GM12878 (cell line): ENCODE measurements at regions not wholly inside any gene's neighbourhood (a gene's known extent, or its start where the extent isn't known, plus 50 kb on each side); places are given as distances from the start of the nearest gene placed in this dataset.

ENCODE experiments used
- ATAC-seq: fragments of 200-7000 bp; cut with Tn5 transposase; 3 replicates; pipeline ENCODE4 v1.9.1; 2020; ENCODE audit warnings: mild to moderate bottlenecking, moderate library complexity
- BruUV-seq: library from RNA; stranded (reverse); fragments of 400-500 nt; replicated peaks from 2 replicates; lab custom pipeline; 2021; lab: Mats Ljungman, UMichigan
- CTCF ChIA-PET: fragments of 300-600 bp; sonication (Branson Sonifier 250); formaldehyde crosslinking; extraction: SDS; loops from one replicate; lab custom pipeline; 2021; ENCODE audit warnings: inconsistent platforms; lab: Yijun Ruan, JAX
- POLR2A ChIA-PET: fragments of 350-600 bp; formaldehyde crosslinking; extraction: SDS; loops from one replicate; lab custom pipeline; 2021; ENCODE audit warnings: inconsistent platforms; lab: Charles Lee
- RAD21 ChIA-PET: fragments of 300-600 bp; sonication (Branson Sonifier 250); formaldehyde crosslinking; loops from one replicate; lab custom pipeline; 2023; ENCODE audit warnings: antibody characterized with exemption; ENCODE audit not compliant: unreplicated experiment; lab: Charles Lee
- SMC1A ChIA-PET: fragments of 300-600 bp; sonication (Branson Sonifier 250); formaldehyde crosslinking; loops from one replicate; lab custom pipeline; 2023; ENCODE audit not compliant: unreplicated experiment, uncharacterized antibody; lab: Charles Lee
- DNase-seq: peaks from one replicate; pipeline ENCODE4 v3.0.0-alpha.2; 2011; ENCODE audit warnings: low read depth, low spot score
- FAIRE-seq: peaks from 3 replicates; lab custom pipeline; 2011; peaks lifted over from hg19 to GRCh38; lab: Jason Lieb, UNC
- H2AFZ ChIP-seq: 2 replicates; pipeline ENCODE4 v1.6.0; 2011; ENCODE audit warnings: low read depth, low read length, control low read depth; ENCODE audit not compliant: control insufficient read depth
- H3K27ac ChIP-seq: 2 replicates; pipeline ENCODE4 v1.5.1; 2011; ENCODE audit warnings: control low read depth; ENCODE audit not compliant: control insufficient read depth, insufficient read depth
- H3K27me3 ChIP-seq, 2 experiments: replicated peaks in 1 of 2; 2 replicates each; pipeline versions ENCODE4 v1.6.0 to v1.6.1; 2011; ENCODE audit warnings: low read length in 1 of 2; ENCODE audit not compliant: control insufficient read depth in 2 of 2, insufficient read depth in 2 of 2
- H3K36me3 ChIP-seq, 2 experiments: 2 replicates each; pipeline ENCODE4 v1.5.1; 2011; ENCODE audit warnings: low read length in 1 of 2; ENCODE audit not compliant: control insufficient read depth in 2 of 2, insufficient read depth in 2 of 2
- H3K4me1 ChIP-seq: 2 replicates; pipeline ENCODE4 v1.6.1; 2011; ENCODE audit warnings: mild to moderate bottlenecking, low read length, moderate library complexity, mixed read lengths; ENCODE audit not compliant: control insufficient read depth, insufficient read depth
- H3K4me2 ChIP-seq: 2 replicates; pipeline ENCODE4 v1.6.0; 2011; ENCODE audit warnings: control low read depth; ENCODE audit not compliant: control insufficient read depth, insufficient read depth
- H3K4me3 ChIP-seq: fragments of 200-600 bp; sonication (generic); 2 replicates; pipeline ENCODE4 v1.5.1; 2016
- H3K79me2 ChIP-seq: 2 replicates; pipeline ENCODE4 v1.6.0; 2011; ENCODE audit warnings: low read length; ENCODE audit not compliant: control insufficient read depth, insufficient read depth
- H3K9ac ChIP-seq: 2 replicates; pipeline ENCODE4 v1.8.0; 2011; ENCODE audit warnings: low read length, control low read depth, mixed read lengths; ENCODE audit not compliant: control insufficient read depth, insufficient read depth
- H3K9me3 ChIP-seq: replicated peaks from 3 replicates; pipeline ENCODE4 v1.5.1; 2011; ENCODE audit warnings: mild to moderate bottlenecking, low read length; ENCODE audit not compliant: control insufficient read depth, insufficient read depth
- H4K20me1 ChIP-seq: 2 replicates; pipeline ENCODE4 v1.6.0; 2011; ENCODE audit not compliant: control insufficient read depth, insufficient read depth
- ATF2 ChIP-seq: IDR thresholded peaks from 2 replicates; pipeline ENCODE4 v1.6.1; 2012; ENCODE audit warnings: low read length, inconsistent platforms
- BACH1 ChIP-seq: fragments of 450-650 bp; IDR thresholded peaks from 2 replicates; pipeline ENCODE4 v1.6.1; 2017; ENCODE audit warnings: mild to moderate bottlenecking, borderline replicate concordance
- CBX5 ChIP-seq: sonication (generic); IDR thresholded peaks from 2 replicates; pipeline ENCODE4 v1.6.1; 2016; ENCODE audit warnings: low read depth, moderate library complexity, mild to moderate bottlenecking, inconsistent platforms
- E2F8 ChIP-seq: fragments of 450-650 bp; IDR thresholded peaks from 2 replicates; pipeline ENCODE4 v1.6.1; 2018; ENCODE audit warnings: mild to moderate bottlenecking, low read depth, moderate library complexity; ENCODE audit not compliant: partially characterized antibody
- ELK1 ChIP-seq: IDR thresholded peaks from 2 replicates; pipeline ENCODE4 v1.6.1; 2012; ENCODE audit warnings: low read depth, low read length, improper control_type of control experiment
- GABPA ChIP-seq: IDR thresholded peaks from 2 replicates; pipeline ENCODE4 v1.6.1; 2014; ENCODE audit warnings: antibody characterized with exemption, low read depth, mild to moderate bottlenecking, inconsistent platforms
- NFIC ChIP-seq: IDR thresholded peaks from 2 replicates; pipeline ENCODE4 v1.6.1; 2012; ENCODE audit warnings: low read depth, mild to moderate bottlenecking, inconsistent platforms, low read length, moderate library complexity
- YBX1 ChIP-seq: fragments of 450-650 bp; IDR thresholded peaks from 2 replicates; pipeline ENCODE4 v1.6.1; 2016; ENCODE audit warnings: antibody characterized with exemption
- ZNF207 ChIP-seq: fragments of 450-650 bp; IDR thresholded peaks from 2 replicates; pipeline ENCODE4 v1.6.1; 2014; ENCODE audit warnings: antibody characterized with exemption, mild to moderate bottlenecking, borderline replicate concordance
- ZNF274 ChIP-seq: IDR thresholded peaks from one replicate; pipeline ENCODE4 v1.8.0; 2011; ENCODE audit not compliant: insufficient read length, insufficient read depth
- ZNF687 ChIP-seq: fragments of 450-650 bp; IDR thresholded peaks from 2 replicates; pipeline ENCODE4 v1.6.1; 2017; ENCODE audit warnings: mild to moderate bottlenecking, moderate library complexity
- WGBS: methylation state at CpG from one replicate; pipeline ENCODE4 v1.1.6; 2016; ENCODE audit warnings: low lambda C conversion rate; ENCODE audit not compliant: insufficient replicate concordance, insufficient coverage; ENCODE audit errors: missing lambda C conversion rate; 5-methylcytosine and 5-hydroxymethylcytosine counted together
- in situ Hi-C: fragments of 300-500 bp; cut with MboI; formaldehyde crosslinking; loops from 9 replicates; pipeline ENCODE4 v1.14.3; 2018; ENCODE audit warnings: mixed read lengths
- intact Hi-C: fragments of 100-400 bp; cut with micrococcal nuclease; formaldehyde crosslinking; loops from one replicate; pipeline ENCODE4 v1.14.2; 2022; ENCODE audit not compliant: unreplicated experiment
- TF ChIP-seq, protein P1 (sequence below): fragments of 450-650 bp; conservative IDR thresholded peaks from 2 replicates; pipeline ENCODE4 v1.6.1; 2017; ENCODE audit warnings: mild to moderate bottlenecking, moderate library complexity

GRCh38 chrX:127313635-127314034 lies 494.1 kb downstream of the PRR32 start (continued):
- TF ChIP-seq, protein P1, sequence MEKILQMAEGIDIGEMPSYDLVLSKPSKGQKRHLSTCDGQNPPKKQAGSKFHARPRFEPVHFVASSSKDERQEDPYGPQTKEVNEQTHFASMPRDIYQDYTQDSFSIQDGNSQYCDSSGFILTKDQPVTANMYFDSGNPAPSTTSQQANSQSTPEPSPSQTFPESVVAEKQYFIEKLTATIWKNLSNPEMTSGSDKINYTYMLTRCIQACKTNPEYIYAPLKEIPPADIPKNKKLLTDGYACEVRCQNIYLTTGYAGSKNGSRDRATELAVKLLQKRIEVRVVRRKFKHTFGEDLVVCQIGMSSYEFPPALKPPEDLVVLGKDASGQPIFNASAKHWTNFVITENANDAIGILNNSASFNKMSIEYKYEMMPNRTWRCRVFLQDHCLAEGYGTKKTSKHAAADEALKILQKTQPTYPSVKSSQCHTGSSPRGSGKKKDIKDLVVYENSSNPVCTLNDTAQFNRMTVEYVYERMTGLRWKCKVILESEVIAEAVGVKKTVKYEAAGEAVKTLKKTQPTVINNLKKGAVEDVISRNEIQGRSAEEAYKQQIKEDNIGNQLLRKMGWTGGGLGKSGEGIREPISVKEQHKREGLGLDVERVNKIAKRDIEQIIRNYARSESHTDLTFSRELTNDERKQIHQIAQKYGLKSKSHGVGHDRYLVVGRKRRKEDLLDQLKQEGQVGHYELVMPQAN = no peak
- no peak for TF ChIP-seq E2F8

- intact Hi-C loops = no loop called here
- FAIRE-seq = no peak
- H3K79me2 ChIP-seq = no peaks in the 10 kb centered on the region
- no peaks in the 10 kb centered on the region for H4K20me1 ChIP-seq
- SMC1A ChIA-PET = no interaction called here
- RAD21 ChIA-PET = no interaction called here
- no peak for ATAC-seq
- no peak overlapping the region for H3K4me2 ChIP-seq
- H3K27me3 ChIP-seq = no peaks in the 10 kb centered on the region
- no peak overlapping the region for H3K9ac ChIP-seq
- in situ Hi-C loops = no loop called here
- no peaks in the 10 kb centered on the region for H3K9me3 ChIP-seq
- no peak overlapping the region for H2AFZ ChIP-seq
- DNase-seq = no peak
- no peaks in the 10 kb centered on the region for H3K36me3 ChIP-seq
- no peak overlapping the region for H3K4me3 ChIP-seq
- POLR2A ChIA-PET = no interaction called here
- CTCF ChIA-PET = no interaction called here
- no peak overlapping the region for H3K27ac ChIP-seq
- 5% methylated on average over 2 of the region's 2 CpGs for WGBS
- H3K4me1 ChIP-seq = no peaks in the 10 kb centered on the region
- BruUV-seq = no TSS peak
- TF ChIP-seq ZNF687 (no peak), CBX5 (no peak), ATF2 (no peak), ELK1 (no peak), ZNF274 (no peak), BACH1 (no peak), YBX1 (no peak), NFIC (no peak), ZNF207 (no peak), GABPA (no peak)
These were observed 497.6 kb downstream of the PRR32 start for GRCh38 chrX:127317159-127317558.
